HUES64 (cell line): ENCODE measurements at regions not wholly inside any gene's neighbourhood (a gene's known extent, or its start where the extent isn't known, plus 50 kb on each side); places are given as distances from the start of the nearest gene placed in this dataset.
"Not testable (repeated sequence)": the region's sequence is repeated elsewhere in the genome, so short reads cannot be mapped to it uniquely, and the experiment has no call there.

Experiments used
- H3K27ac ChIP-seq: 2 replicates; pipeline ENCODE4 v1.7.0; 2013; ENCODE audit warnings: low read depth, low read length, inconsistent platforms
- H3K27me3 ChIP-seq: 2 replicates; pipeline ENCODE4 v1.6.1; 2013; ENCODE audit warnings: mild to moderate bottlenecking, low read length; ENCODE audit not compliant: insufficient read depth
- H3K36me3 ChIP-seq: 2 replicates; pipeline ENCODE4 v1.6.1; 2013; ENCODE audit warnings: mild to moderate bottlenecking, low read length; ENCODE audit not compliant: insufficient read depth
- H3K4me1 ChIP-seq: 2 replicates; pipeline ENCODE4 v1.6.1; 2013; ENCODE audit warnings: mild to moderate bottlenecking, low read length, moderate library complexity; ENCODE audit not compliant: insufficient read depth
- H3K4me3 ChIP-seq: 2 replicates; pipeline ENCODE4 v1.5.1; 2013; ENCODE audit warnings: mild to moderate bottlenecking, low read length, moderate library complexity
- H3K9ac ChIP-seq: 2 replicates; pipeline ENCODE4 v1.6.1; 2013; ENCODE audit warnings: mild to moderate bottlenecking, low read depth, low read length
- H3K9me3 ChIP-seq: 2 replicates; pipeline ENCODE4 v1.6.1; 2013; ENCODE audit warnings: low read depth, low read length; ENCODE audit not compliant: insufficient read depth
- WGBS: fragments of 150-250, 120-280 bp; methylation state at CpG from one replicate; pipeline ENCODE4 v1.1.7; 2013; ENCODE audit warnings: missing lambda C conversion rate; 5-methylcytosine and 5-hydroxymethylcytosine counted together

DNA sequence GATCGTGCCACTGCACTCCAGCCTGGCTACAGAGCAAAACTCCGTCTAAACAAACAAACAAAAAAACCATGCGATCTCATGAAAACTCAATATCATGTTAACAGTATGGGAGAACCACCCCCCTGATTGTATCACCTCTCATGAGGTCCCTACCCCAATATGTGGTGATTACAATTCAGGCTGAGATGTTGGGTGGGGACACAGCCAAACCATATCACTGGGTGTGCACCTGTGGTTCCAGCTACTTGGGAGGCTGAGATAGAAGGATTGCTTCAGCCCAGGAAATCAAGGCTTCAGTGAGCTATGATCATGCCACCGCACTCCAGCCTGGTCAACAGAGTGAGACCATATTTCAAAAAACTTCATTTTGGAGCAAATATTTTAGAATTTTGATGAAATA is 1094.7 kb upstream of the CDH8 start:
- H3K9me3 ChIP-seq = no peaks in the 10 kb centered on the region
- H3K4me1 ChIP-seq = no peaks in the 10 kb centered on the region
- no peaks in the 10 kb centered on the region for H3K36me3 ChIP-seq
- H3K27me3 ChIP-seq = no peaks in the 10 kb centered on the region
- H3K9ac ChIP-seq = no peak overlapping the region
- H3K27ac ChIP-seq = no peak overlapping the region
- H3K4me3 ChIP-seq = no peak overlapping the region
- 97% methylated on average over 4 of the region's 4 CpGs for WGBS

DNA sequence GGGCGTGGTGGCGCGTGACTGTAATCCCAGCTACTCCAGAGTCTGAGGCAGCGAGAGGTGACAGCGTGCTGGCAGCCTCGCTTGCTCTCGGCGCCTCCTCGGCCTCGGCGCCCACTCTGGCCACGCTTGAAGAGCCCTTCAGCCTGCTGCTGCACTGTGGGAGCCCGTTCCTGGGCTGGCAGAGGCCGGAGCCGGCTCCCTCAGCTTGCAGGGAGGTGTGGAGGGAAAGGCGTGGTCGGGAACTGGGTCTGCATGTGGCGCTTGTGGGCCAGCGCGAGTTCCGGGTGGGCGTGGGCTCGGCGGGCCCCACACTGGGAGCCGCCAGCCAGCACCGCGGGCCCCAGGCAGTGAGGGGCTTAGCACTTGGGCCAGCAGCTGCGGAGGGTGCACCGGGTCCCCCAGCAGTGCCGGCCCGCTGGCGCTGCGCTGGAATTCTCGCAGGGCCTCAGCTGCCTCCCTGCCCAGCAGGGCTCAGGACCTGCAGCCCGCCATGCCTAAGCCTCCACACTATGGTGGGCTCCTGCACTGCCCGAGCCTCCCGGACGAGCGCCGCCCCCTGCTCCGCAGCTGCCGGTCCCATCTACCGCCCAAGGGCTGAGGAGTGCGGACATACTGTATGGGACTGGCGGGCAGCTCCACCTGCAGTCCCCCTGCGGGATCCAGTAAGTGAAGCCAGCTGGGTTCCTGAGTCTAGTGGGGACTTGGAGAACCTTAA is 1093.3 kb upstream of the CDH8 start:
- WGBS = 97% methylated on average over 46 of the region's 46 CpGs

DNA sequence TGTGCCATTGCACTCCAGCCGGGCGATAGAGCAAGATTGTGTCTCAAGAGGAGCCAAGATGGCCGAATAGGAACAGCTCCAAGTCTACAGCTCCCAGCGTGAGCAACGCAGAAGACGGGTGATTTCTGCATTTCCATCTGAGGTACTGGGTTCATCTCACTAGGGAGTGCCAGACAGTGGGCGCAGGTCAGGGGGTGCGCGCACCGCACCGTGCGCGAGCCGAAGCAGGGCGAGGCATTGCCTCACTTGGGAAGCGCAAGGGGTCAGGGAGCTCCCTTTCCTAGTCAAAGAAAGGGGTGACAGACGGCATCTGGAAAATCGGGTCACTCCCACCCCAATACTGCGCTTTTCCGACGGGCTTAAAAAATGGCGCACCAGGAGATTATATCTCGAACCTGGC is 1083.7 kb upstream of the CDH8 start:
- not testable (repeated sequence) for H3K9me3 ChIP-seq, H3K4me3 ChIP-seq, H3K9ac ChIP-seq, H3K27ac ChIP-seq, H3K4me1 ChIP-seq, H3K27me3 ChIP-seq, H3K36me3 ChIP-seq
- 97% methylated on average over 23 of the region's 23 CpGs for WGBS

More for the DNA sequence above, 1093.3 kb upstream of the CDH8 start:
- no peak overlapping the region for H3K27ac ChIP-seq
- H3K4me1 ChIP-seq = no peaks in the 10 kb centered on the region
- H3K4me3 ChIP-seq = no peak overlapping the region
- no peaks in the 10 kb centered on the region for H3K36me3 ChIP-seq
- no peaks in the 10 kb centered on the region for H3K27me3 ChIP-seq
- no peak overlapping the region for H3K9ac ChIP-seq
- no peaks in the 10 kb centered on the region for H3K9me3 ChIP-seq

DNA sequence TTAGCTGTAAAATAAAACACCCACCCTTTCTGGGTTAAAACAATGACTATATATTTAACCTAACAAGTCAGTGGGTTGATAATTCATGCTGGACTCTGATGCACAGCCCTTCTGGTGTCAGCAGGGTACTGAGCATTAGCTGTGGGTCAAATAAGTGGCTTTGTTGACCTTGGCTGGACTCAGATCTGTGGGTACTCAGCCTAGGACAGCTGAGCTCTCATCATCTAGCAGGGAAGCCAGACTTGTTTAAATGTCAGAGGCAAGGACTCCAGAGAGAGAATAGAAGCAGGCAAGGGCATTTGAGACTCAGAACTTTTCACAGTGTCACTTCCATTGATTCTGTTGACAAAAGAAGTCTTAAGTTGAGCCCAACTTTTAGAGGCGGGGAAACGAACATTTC is 1063.8 kb upstream of the CDH8 start:
- H3K27me3 ChIP-seq = no peaks in the 10 kb centered on the region

DNA sequence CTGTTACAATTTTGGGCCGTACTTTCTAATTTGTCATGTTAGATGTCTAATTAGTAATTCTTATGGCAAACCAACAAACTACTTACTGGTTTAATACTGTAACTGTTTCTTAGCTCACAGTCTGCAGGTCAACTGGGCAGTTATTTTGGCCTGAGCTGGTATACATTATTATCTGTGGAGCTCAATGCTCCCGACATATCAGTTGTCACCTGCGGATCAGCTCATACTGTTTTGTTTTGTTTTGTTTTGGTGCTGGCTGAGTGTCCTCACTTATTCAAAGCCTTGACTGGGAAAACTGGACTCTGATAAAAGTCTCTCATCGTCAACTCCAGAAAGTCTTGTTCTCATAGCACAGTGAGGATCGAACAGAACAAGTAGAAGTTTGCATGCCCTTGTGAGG is 1060.6 kb upstream of the CDH8 start:
- Histone ChIP-seq H3K9ac (no peak overlapping the region), H3K27me3 (no peaks in the 10 kb centered on the region), H3K4me3 (no peak overlapping the region), H3K36me3 (no peaks in the 10 kb centered on the region), H3K9me3 (no peaks in the 10 kb centered on the region), H3K27ac (no peak overlapping the region), H3K4me1 (no peaks in the 10 kb centered on the region)
- 96% methylated on average over 4 of the region's 5 CpGs for WGBS

More for the DNA sequence above, 1063.8 kb upstream of the CDH8 start:
- Histone ChIP-seq H3K9ac (no peak overlapping the region), H3K9me3 (no peaks in the 10 kb centered on the region), H3K36me3 (no peaks in the 10 kb centered on the region), H3K4me3 (no peak overlapping the region), H3K4me1 (no peaks in the 10 kb centered on the region), H3K27ac (no peak overlapping the region)
- 87% methylated on average over 2 of the region's 2 CpGs for WGBS

DNA sequence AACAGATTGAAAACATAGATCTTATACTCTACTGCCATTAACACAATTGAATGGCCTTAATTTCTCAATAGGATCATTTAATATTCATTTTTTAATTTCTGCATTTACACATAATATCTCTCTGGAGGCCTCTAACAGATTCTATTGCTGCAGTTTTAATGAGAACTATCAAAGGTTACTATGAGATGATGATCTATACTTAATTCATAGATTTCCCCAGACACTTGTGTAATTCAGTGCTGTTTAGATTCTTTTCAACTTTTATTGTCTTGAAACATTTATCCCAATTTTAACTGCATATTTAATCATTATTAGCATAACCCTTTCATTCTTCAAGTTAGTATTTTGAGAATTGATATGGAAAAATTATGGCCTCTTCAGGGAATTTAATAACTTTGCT is 1056.5 kb upstream of the CDH8 start:
- Histone ChIP-seq H3K9me3 (no peaks in the 10 kb centered on the region), H3K27me3 (no peaks in the 10 kb centered on the region), H3K9ac (no peak overlapping the region), H3K4me1 (no peaks in the 10 kb centered on the region), H3K36me3 (no peaks in the 10 kb centered on the region), H3K27ac (no peak overlapping the region), H3K4me3 (no peak overlapping the region)

DNA sequence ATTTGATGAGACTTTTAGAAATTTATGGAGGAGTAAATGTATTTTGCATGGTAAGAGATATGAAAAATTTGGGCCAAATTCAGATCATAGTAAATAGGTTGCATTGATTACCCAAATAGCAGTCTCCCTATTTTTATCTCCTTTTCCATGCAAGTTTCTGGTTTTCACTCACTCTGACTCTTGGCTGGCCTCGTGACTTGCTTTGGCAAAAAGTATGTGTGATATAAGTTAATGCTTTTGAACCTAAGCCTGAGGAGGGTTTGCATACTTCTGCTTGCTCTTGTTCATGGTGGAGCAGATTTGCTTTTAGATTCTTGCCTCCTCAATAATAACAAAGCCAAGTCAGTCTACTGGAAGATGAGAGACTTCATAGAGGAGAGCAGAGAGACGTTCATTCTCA is 1045.9 kb upstream of the CDH8 start:
- Histone ChIP-seq H3K9ac (no peak overlapping the region), H3K36me3 (no peaks in the 10 kb centered on the region), H3K27me3 (no peaks in the 10 kb centered on the region), H3K4me3 (no peak overlapping the region), H3K27ac (no peak overlapping the region), H3K4me1 (no peaks in the 10 kb centered on the region), H3K9me3 (no peaks in the 10 kb centered on the region)
- 98% methylated on average over 2 of the region's 2 CpGs for WGBS

DNA sequence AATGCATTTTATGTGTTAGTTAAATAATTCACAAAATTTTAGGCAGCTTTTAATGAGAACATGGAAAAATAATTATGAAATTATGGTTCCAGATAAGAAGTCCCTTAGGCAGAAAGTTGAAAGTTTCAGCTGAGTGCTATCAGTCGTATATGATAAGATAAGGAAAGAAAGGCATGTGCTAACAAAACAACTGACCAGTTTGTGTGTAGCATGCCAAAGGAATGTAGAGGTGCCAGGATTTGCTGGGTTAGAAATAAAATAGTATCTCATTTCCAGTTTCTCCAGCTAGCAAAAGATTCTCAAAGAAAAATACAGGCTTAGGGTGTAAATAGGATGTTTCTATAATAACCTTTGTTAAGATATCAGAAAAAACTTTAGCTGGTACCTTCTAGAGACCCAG is 1044.5 kb upstream of the CDH8 start:
- no peak overlapping the region for H3K27ac ChIP-seq
- no peaks in the 10 kb centered on the region for H3K36me3 ChIP-seq
- no peak overlapping the region for H3K9ac ChIP-seq
- 76% methylated on average over 1 of the region's 1 CpG for WGBS
- H3K27me3 ChIP-seq = no peaks in the 10 kb centered on the region
- H3K4me1 ChIP-seq = no peaks in the 10 kb centered on the region
- no peaks in the 10 kb centered on the region for H3K9me3 ChIP-seq
- H3K4me3 ChIP-seq = no peak overlapping the region

DNA sequence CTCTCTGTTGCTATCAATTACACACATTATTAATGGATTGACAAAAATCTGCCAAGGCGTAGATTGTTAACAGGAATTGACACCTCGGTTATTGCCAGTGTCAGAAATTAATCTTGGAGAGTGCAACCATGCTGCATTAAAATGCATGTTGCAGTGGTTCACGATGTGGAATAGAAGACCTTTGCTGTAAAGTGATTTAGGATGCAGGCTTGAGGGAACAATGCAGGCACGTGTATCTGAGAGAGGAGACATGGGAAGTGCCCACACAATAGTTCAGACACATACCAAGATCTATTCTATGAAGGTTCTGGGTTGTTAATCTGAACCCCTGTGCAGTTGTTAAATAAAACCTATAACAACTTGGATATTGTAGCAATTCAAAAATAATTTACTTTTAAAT is 1032.8 kb upstream of the CDH8 start:
- H3K4me3 ChIP-seq = no peak overlapping the region
- H3K9me3 ChIP-seq = peaks cover 3% of the 10 kb centered on the region; the same call in 1 of the 2 replicates
- 79% methylated on average over 4 of the region's 4 CpGs for WGBS
- H3K27ac ChIP-seq = no peak overlapping the region
- H3K36me3 ChIP-seq = no peaks in the 10 kb centered on the region
- no peak overlapping the region for H3K9ac ChIP-seq
- H3K4me1 ChIP-seq = peaks cover 44% of the 10 kb centered on the region
- H3K27me3 ChIP-seq = no peaks in the 10 kb centered on the region

DNA sequence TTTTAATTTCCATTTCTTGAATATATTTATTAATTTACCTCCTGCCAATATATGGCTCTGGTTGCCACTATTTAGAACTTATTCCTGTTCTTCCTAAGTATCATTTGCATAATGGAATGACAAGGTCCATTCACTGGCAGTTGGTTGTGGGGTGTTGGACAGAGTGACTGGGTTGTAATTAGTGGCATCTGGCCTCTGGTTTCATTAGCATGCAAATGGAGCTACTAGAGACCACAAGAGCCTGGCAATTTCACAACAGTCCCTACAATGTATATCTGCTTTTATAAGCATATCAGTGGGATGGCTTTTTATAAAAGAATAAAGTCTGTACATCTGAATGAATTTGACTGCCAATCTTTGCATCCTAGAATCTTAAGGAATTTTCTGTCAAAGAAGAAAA is 1030.9 kb upstream of the CDH8 start:
- H3K27ac ChIP-seq = no peak overlapping the region
- H3K9ac ChIP-seq = no peak overlapping the region
- H3K36me3 ChIP-seq = no peaks in the 10 kb centered on the region
- peaks cover 3% of the 10 kb centered on the region; the same call in 1 of the 2 replicates for H3K9me3 ChIP-seq
- no peak overlapping the region for H3K4me3 ChIP-seq
- H3K27me3 ChIP-seq = no peaks in the 10 kb centered on the region
- peaks cover 37% of the 10 kb centered on the region for H3K4me1 ChIP-seq

DNA sequence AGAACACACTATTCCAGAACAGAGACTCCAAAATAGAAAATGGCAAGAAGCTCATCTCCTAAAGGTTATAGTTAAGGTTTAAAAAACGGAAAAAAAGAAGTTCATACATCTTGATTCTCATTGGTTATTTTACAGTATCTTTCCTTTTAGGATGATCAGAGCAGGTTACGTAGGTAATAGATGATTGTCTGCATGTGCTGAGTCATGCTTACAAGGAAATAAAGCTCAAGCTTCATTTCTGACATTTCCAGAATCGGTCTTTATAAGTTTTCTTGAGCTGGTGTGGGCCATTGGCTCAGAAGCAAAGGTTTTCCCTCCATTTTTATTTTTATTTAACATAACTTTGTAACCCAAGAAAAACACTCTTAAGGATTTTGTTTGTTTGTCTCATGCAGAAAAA is 1030.3 kb upstream of the CDH8 start:
- H3K36me3 ChIP-seq = no peaks in the 10 kb centered on the region
- no peak overlapping the region for H3K9ac ChIP-seq
- H3K27ac ChIP-seq = no peak overlapping the region; the same call in 1 of the 2 replicates
- no peak overlapping the region for H3K4me3 ChIP-seq
- no peaks in the 10 kb centered on the region for H3K9me3 ChIP-seq
- no peaks in the 10 kb centered on the region for H3K27me3 ChIP-seq
- 80% methylated on average over 2 of the region's 3 CpGs for WGBS
- peaks cover 37% of the 10 kb centered on the region for H3K4me1 ChIP-seq

DNA sequence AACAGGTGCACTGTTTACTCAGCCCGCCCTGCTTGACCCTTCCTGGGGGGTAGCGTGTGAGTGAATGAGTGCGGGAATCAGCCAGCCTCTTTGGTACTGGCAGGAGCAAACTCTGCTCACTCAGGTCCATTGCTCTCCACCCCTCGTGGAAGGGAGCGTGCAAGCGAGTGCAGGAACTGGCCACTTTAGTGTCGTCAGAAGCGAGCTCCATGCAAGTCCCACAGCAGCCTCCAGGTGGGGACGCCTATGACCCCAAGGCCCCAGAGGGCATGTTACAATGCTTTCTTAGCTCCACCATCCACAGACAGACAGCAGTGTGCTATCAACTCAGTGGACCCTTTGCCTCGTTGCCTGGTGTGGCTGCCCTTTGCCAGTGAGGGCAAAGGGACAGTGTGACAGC is 1025.1 kb upstream of the CDH8 start:
- H3K4me3 ChIP-seq = no peak overlapping the region
- no peaks in the 10 kb centered on the region for H3K36me3 ChIP-seq
- no peak overlapping the region for H3K9ac ChIP-seq
- WGBS = 92% methylated on average over 10 of the region's 10 CpGs
- H3K4me1 ChIP-seq = peaks cover 7% of the 10 kb centered on the region
- no peaks in the 10 kb centered on the region for H3K27me3 ChIP-seq
- H3K27ac ChIP-seq = no peak overlapping the region
- no peaks in the 10 kb centered on the region for H3K9me3 ChIP-seq
